Erythroblast (primary cell): ENCODE measurements at regions not wholly inside any gene's neighbourhood (a gene's known extent, or its start where the extent isn't known, plus 50 kb on each side); places are given as distances from the start of the nearest gene placed in this dataset.
"Not testable (repeated sequence)": the region's sequence is repeated elsewhere in the genome, so short reads cannot be mapped to it uniquely, and the experiment has no call there.

Source experiments
- DNase-seq, 2 experiments: peaks; one replicate each; lab custom pipeline; 2025; lab: John Stamatoyannopoulos, UW
- GATA1 ChIP-seq: IDR thresholded peaks from 2 replicates; pipeline ENCODE4 v1.6.1; 2011; ENCODE audit warnings: low read depth, mild to moderate bottlenecking, control low read depth, low read length, moderate library complexity
- POLR2A ChIP-seq: IDR thresholded peaks from 2 replicates; pipeline ENCODE4 v1.6.1; 2011; ENCODE audit warnings: mild to moderate bottlenecking, low read length

GRCh38 chr5:114838937-114839336 lies 330.8 kb downstream of the TRIM36 start:
- no peak for DNase-seq
- TF ChIP-seq POLR2A (no peak), GATA1 (no peak)

GRCh38 chr5:114830114-114830513 lies 339.6 kb downstream of the TRIM36 start:
- no peak for DNase-seq
- TF ChIP-seq POLR2A (no peak), GATA1 (no peak)

- TF ChIP-seq GATA1 (no peak), POLR2A (no peak)
- DNase-seq = no peak
These were observed 346.8 kb downstream of the TRIM36 start for GRCh38 chr5:114822863-114823262.

DNA sequence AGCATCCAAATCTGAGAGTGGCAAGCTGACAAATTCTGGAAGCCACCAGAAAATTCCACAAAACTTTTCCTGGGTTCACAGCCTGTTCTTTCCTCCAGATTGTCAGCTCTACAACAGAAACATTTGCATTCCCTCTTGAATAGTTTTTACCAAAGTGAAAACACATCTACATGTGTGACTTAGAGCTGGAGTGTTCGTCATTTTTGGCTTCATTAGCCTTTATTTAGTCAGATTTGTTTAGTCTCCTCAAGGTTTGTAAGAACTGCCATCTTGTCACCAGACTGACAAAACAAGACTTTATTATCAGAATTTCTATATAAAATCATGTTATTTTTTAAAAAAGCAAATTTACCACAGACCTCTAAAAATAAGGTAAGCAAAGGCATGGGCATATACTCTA lies 347.3 kb downstream of the TRIM36 start:
- TF ChIP-seq POLR2A (no peak), GATA1 (no peak)
- DNase-seq = no peak

DNA sequence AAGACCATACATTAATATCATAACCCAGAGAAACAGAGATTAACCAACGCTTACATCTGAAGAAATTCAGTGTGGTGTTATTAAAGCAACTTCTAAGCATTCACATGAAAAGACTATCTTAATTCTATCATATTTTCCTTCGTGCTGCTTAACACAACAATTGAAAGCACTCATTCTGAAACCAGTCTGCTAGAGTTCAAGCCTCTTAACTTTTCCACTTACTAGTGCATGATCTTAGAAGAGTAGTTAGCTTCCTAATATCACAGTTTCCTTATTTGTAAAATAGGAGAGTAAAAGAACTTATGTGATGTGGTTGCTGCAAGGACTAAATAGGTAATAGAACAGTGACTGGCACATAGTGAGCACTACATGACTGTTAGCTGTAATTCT lies 379.3 kb downstream of the TRIM36 start:
- no peak for TF ChIP-seq POLR2A
- TF ChIP-seq GATA1 = no peak
- no peak for DNase-seq

- peak; percentile 5 to 22 for DNase-seq
- TF ChIP-seq GATA1 (no peak), POLR2A (no peak)
These were observed 379.8 kb downstream of the TRIM36 start for GRCh38 chr5:114789773-114790402.

DNA sequence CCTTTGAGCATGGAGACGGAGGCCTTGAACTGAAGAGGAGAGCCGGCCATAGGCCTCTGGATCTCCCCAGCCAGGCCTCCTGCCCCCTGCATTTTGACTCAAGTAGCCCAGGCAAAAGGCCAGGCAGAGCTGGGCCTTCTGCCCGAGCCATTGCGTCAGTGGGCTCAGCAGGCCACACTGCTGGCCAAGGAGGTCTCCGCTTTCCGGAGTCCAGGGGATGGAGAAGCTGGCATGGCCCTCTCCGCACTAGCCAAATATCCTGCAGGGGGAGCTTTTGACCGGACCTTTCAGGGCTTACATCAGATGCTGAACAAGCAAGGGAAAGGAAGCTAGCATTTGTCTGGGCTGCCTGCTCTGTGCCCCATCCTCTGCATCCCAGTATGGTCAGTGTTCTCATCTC lies 386.8 kb downstream of the TRIM36 start:
- no peak for TF ChIP-seq GATA1
- DNase-seq = no peak

- TF ChIP-seq POLR2A (no peak), GATA1 (no peak)
These were observed 387.5 kb downstream of the TRIM36 start for GRCh38 chr5:114782177-114782576.

DNA sequence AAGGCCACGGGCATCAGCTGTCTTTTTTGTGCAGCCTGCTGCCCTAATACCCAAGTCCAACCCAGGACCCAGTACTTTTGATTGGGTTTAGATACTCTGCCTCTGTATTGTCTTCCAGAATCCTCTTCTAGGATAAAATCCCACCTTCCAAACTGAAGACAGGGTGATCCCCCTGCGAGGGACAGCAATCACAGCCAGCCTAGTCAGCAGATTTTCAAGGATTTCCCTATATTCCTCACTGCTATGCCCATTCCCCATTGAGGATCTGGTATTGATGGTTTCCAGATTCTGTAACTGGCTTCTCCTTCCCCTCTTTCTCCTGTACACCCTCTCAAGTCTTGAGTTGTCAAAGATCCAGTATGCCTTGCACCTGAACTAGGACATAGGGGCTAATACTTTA lies 389.4 kb downstream of the TRIM36 start:
- TF ChIP-seq GATA1 (no peak), POLR2A (no peak)
- DNase-seq = no peak

More at GRCh38 chr5:114782177-114782576, 387.5 kb downstream of the TRIM36 start:
- DNase-seq = no peak

- no peak for TF ChIP-seq POLR2A
- no peak for TF ChIP-seq GATA1
- DNase-seq = no peak
These were observed 382.5 kb downstream of the KCNN2 start for GRCh38 chr5:114744406-114744805.

DNA sequence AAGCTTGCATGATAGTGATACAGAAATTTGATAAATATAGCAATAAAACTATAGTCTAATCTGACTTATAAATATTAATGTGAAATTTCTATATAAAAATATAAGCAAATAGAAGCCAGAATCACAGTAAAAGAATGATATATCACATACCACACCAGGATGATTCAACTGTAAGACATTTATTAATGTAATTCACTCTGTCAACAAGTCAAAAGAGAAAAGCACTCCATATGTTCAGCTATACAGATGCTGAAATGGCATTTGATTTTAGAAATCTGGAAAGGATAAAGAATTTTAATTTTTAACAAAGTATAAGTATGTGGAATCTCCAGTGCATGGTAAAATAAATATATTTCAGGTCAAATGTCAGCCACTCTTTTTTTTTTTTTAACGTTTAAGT lies 372.4 kb downstream of the KCNN2 start:
- DNase-seq = no peak
- TF ChIP-seq POLR2A (no peak), GATA1 (no peak)

GRCh38 chr5:114729986-114730385 lies 368.1 kb downstream of the KCNN2 start:
- DNase-seq = no peak
- TF ChIP-seq POLR2A (no peak), GATA1 (no peak)

- TF ChIP-seq POLR2A (no peak), GATA1 (no peak)
These were observed 365.5 kb downstream of the KCNN2 start for GRCh38 chr5:114727358-114727757.

DNA sequence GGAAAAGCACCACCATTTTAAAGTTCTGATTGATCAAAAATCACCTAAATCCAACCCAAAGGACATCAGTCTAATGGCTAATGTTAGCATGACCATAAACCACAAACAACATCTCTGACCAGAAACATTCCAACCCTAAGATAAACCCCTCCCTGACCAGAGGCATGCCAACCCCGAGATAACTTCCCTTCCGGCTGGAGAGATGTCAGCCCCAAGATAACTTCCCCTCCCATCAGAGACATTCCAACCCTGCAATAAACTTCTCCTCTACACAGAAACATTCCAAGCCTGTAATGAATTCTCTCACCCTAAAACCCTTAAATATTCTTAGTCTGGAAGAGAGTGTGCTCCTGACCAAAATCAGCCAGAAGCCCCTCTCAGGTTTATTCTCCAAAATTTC lies 364.3 kb downstream of the KCNN2 start:
- TF ChIP-seq POLR2A = no peak
- no peak for TF ChIP-seq GATA1

More at GRCh38 chr5:114727358-114727757, 365.5 kb downstream of the KCNN2 start:
- DNase-seq = no peak

DNA sequence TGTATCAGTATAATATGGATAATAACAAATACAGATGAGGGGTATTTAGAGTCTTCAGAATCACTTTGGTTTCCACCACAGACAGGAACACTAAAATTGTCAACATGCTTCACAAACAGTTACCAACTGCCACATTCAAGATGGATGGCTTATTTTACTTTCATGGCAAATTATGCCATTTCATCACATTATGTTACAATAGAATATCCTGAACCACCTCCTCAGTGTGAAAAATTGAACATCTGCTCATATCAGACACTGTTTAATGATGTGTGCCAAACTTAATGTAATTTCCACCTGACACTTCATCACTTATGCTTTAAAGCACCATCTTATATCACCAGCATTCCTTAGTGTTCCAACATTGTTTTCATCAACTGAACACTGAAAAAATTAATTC lies 357.4 kb downstream of the KCNN2 start:
- no peak for TF ChIP-seq GATA1
- no peak for DNase-seq

More for the DNA sequence above, 364.3 kb downstream of the KCNN2 start:
- no peak for DNase-seq

DNA sequence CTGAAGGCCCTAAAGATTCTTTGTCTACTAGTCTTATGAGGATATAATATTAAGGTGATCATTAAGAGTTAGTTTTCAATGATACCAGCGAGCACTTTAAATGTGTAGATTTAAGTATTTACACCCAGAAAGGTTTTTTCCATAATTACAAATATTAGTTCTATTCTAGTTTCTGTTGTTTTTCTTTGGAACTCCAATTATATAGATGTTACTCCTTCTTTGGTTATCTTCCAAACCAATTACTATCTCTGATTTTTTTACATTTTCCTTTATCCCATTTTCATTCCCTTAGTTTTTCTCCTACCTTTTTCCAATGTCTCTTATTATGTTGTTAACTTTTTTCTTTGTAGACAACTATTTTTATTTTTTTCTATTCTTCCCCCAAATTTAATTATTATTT lies 355.1 kb downstream of the KCNN2 start:
- no peak for TF ChIP-seq POLR2A
- TF ChIP-seq GATA1 = no peak
- no peak for DNase-seq

GRCh38 chr5:114704225-114704893 lies 342.5 kb downstream of the KCNN2 start:
- not testable (repeated sequence) for DNase-seq
